ENCODE measurements at regions not wholly inside any gene's neighbourhood (a gene's known extent, or its start where the extent isn't known, plus 50 kb on each side); places are given as distances from the start of the nearest gene placed in this dataset.

DNA sequence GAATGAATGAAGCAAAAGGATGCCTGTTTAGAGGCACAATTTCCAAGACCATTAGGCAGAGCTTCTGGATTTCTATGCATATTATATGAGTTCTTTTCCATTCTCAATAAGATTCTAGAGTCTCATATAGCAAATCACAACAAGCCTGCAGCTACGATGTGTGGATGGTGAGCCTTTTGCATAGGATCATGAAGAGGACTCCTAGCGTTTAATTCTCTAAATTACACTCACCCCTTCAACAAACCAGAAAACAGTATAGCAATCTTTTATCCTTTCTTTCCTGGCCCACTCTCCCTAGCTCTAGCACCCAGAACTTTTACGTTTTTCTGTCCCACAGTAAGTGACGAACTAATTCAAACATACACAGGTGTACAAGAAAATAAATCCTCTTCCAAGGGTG lies 293.1 kb upstream of the KLHL29 start:
- DNase-seq (ENCODE audit: low spot score): no peak

- DNase-seq (ENCODE audit: low spot score): no peak
Observed at GRCh38 chr2:23092831-23093230, 292.1 kb upstream of the KLHL29 start.

DNA sequence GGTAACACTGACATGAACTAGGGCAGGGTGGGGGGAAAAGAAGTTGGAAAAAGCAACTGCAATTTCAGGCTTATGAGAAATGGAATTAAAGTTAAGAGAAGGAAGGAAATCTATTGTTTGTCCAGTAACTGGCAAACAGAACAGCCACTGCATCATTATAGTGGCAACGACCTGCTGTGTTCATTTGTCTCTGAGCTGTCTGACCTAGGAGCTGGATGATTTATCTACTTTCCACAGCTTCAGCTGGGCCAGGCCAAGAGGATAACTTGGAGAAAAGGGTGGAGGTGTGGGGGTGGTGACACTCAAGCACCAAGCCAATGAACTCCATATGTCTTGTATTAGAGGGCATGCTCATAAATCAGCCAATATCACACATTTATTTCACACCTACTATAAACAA lies 291.5 kb upstream of the KLHL29 start:
- no peak for DNase-seq (ENCODE audit: low spot score)

DNA sequence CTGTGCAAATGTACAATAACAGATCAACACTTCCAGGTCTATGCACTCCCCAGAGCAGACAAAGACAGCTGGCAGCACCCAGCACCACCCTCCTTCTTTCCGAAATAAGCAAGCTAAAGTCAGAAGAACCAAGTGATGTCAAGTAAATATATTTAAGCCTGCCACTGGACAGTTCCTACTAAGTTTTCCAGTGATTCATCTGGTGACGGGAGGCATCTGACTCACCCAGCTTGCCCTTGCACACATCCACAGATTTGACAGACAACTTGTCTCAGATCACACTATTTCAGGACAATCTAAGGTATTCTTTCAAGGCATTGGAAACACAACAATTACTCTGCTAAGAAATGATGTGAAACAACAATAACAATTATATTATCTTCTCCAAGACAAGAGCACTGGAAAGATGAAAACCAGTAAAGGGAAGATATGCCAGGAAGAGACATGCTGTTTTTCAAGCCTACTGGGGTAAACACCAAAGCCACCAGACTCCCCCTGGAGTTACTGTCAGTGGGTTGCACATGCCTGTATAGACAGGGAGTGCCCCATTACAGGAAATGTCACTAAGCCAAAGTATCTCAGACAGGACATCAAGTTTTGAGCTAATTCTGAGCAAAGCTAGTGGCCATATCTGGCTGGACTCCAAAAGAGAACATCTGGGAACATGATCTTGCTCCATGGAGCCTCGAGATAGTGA lies 287.9 kb upstream of the KLHL29 start:
- no peak for DNase-seq (ENCODE audit: low spot score)

DNA sequence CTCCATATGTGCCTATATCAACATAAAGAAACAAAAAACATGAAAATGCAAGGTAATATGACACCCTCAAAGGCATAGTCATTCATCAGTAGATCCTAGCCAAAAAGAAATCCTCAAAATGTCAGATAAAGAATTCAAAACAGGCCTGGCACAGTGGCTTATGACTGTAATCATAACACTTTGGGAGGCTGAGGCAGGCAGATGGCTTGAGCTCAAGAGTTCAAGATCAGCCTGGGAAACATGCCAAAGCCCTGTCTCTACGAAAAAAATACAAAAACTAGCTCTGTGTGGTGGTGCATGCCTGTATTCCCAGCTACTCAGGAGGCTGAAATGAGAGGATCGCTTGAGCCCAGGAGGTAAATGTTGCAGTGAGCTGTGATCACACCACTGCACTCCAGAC lies 284.6 kb upstream of the KLHL29 start:
- DNase-seq (ENCODE audit: low spot score): no peak

DNA sequence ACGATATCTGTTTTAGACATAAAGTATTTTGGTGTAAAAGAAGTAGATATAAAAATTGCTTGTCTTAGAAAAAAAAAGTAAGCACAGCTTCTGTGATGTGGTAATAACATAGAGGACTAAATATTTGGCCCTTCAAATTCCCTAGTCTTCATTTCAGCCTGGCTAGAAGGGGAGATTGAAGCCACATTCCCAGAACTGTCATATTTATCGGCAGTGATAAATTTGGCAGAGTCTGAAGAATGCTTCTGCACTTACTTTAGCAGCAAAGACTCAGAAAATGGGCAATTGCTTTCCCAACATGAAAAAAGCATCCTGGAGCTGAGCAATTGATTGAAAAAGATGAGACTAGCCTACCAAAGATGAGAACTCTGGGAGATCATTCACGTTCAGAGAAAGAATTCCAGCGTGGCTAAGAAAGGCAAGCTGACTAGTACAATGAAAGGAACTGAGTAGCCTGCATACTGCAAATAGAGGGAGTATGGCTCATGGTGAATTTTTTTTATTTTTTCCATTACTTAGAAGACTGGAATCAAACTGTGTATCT lies 278.7 kb upstream of the KLHL29 start:
- DNase-seq (ENCODE audit: low spot score): no peak

- no peak for DNase-seq (ENCODE audit: low spot score)
Observed at GRCh38 chr2:23107327-23107941, 277.5 kb upstream of the KLHL29 start.

GRCh38 chr2:23111263-23111662 lies 273.7 kb upstream of the KLHL29 start:
- no peak for DNase-seq (ENCODE audit: low spot score)

GRCh38 chr2:23112517-23112916 lies 272.5 kb upstream of the KLHL29 start:
- DNase-seq (ENCODE audit: low spot score): no peak

DNA sequence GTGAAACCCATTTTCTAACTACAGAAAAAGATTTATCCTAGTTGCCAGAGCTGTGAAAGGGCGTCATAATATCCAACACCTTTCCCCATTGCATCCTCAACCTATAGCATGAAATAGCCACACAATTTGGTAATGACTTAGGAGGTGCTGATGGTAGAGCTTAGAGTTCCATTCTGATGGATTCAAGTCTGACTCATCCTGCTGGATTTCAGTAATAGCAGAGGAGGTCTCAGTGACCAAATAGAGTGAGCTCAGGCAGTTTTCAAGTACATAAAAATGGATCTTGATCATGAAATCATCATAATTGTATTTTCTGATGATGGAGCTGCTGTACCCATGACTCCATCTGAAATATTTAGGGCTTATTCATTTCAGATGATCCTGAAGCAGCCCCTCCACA lies 270.7 kb upstream of the KLHL29 start:
- DNase-seq (ENCODE audit: low spot score): no peak

DNA sequence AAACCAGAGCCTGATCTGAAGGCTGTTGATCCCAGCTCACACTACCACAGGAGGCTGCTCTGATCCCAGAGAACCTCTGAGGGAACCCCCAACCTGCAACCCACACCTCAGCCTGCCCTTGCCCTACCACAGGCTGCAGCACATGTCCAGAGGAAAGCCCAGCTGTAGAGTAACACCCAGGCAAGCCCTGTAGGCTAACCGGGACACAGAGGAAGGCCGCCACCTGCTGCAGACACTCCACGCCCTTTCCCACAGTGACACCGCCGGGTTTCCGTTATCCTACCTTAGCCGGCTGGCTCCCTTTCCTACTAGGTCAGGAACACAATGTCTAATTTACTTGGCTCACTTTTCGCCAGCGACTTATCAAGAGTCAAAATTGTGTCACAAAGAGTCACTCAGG lies 266.7 kb upstream of the KLHL29 start:
- DNase-seq (ENCODE audit: low spot score): no peak

DNA sequence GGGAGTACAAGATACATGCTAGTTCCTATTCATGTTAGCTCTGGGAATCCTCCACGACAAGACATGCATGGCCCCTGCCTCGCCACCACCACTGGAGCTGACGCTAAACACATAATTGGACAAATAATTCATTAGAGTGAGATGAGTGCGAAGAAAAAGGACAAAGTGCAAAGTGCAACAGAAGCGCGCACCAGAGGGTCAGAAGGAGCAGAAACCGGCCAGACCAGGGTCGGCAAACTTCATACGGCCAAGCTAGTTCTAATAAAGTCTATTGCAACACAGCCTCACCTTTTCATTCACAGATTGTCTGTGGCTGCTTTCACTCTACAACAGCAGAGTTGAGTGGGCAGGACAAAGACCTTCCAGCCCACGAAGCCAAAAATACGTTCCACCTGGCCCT lies 266.1 kb upstream of the KLHL29 start:
- no peak for DNase-seq (ENCODE audit: low spot score)

DNA sequence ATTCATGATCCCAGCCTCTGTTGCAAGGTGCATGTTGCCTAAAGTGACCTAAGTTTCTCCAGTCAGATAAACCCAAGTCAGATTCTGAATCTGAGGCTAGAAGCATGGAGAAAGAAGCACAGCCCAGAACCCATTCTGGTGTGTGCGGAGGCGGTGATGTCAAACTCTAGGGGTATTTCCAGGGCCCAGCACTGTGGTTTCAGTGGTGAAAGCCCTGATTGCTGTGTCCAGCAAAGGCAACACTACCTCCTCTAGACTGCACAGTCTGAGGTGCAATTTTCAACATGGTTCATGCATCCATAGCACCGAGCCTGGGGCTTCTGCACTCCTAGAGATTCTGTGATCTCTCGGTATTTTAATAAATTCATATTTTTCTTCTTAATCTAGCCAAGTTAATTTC lies 264.8 kb upstream of the KLHL29 start:
- DNase-seq (ENCODE audit: low spot score): no peak

DNA sequence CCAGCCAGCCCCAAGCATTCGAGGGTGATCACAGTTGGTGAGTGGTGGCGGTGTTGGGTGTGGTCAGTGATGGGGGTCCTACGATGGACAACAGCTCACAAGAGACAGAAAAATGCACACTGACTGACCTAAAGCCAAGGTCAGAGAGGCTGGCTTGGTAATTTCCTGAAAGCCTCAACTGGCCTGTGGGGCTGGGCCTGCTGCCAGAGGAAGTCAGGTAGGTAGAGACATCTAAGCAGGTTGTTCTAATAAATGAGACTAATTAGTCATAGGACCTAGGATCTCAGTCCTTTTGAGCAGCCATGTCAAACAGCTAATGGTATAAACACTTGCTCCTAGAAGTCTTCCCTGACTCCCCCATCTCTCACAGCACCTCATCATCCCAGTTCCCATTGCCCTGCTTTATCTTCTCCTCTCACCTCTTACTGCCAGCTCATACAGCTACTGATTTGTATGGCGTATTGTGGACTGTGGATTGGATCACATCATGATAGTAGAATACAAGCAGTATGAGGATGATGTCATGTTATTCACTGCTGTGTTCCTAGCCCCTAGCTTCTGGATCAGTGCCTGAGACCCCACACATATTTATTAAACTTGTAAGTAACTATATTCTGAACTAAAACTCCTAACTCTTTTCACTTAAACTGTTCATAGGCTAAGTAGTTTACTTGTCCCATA lies 262.9 kb upstream of the KLHL29 start:
- DNase-seq (ENCODE audit: low spot score): no peak

DNA sequence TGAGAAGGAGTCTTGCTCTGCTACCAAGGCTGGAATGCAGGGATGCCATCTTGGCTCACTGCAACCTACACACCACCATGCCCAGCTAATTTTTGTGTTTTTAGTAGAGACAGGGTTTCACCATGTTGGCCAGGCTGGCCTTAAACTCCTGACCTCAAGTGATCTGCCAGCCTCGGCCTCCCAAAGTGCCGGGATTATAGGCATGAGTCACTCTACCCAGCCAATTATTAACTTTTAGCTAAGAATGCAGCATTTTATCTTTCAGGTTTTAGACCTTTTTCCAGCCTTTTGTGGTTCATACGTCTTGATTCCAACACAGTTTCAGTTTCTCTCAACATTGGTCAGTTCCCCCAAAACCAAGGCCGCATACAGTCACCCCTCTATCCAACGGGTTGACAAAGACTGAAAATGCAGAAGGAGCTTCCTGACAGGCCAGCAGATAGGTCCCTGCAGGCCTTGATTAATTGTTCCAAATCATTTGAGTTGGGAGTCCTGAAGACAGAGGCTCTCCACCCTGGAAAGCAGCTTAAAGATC lies 262.2 kb upstream of the KLHL29 start:
- no peak for DNase-seq (ENCODE audit: low spot score)

DNA sequence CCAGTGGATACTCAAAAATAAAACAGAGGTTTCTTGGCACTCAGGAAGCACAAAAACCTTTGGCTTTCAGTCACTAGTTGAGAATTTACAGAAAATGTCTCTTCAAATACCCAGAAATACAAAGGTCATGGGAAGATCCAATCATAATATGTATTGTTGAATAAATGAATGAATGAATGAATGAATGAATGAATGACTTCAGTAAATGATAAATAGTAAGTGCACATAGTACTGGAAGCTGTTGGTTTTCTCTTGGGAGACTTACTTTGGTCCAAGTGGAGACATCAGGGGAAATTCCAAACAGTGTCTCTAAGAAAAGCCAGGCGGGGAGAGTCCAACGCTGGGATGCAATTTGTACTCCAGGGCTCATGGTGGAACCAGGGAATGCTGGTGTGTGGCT lies 261.3 kb upstream of the KLHL29 start:
- DNase-seq (ENCODE audit: low spot score): no peak

GRCh38 chr2:23124214-23124750 lies 260.7 kb upstream of the KLHL29 start:
- DNase-seq (ENCODE audit: low spot score): no peak

DNA sequence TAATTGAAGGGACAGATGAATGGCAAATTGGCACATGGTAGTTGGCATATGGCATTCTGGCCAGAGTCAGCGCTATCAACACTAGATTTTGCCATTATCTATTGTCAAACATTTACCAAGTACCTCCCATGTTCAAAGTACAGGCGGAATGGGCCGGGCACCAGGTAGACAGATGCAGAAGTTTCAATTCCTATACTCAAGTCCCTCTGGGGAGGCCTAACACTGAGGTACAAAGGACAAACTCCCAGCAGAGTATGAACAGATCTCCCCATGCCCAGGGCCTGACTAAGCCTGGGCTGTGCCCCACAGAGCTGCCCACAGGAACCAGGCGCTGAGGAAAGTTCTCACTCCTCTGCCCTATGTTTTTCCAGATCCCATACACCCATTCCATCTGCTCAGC lies 257.5 kb upstream of the KLHL29 start:
- DNase-seq (ENCODE audit: low spot score): no peak

- no peak for DNase-seq (ENCODE audit: low spot score)
Observed at GRCh38 chr2:23128684-23129292, 256.2 kb upstream of the KLHL29 start.

DNA sequence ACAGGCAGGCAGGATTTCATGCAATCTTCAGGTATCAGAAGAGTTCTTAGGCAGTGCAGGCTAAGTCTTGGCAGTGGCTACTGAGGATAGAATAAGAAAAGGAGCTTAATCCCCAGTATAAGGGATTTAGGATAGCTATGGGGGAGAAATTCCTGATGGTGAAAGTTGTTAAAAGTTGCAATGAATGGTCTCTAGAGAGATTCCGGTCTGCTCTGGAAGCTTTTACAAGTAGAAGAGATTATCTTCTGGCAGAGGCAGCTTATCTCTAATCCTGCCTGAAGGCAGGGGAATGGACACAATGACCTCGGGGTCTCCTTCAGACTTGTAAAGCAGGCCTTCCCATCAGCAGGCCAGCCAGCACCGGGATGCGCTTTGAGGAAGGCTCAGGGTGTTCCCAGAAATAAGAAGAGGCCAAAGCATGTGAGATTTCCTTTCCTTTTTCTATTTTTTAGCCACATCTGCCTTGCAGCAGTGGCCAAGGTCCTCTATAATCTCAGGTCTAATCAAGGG lies 253.9 kb upstream of the KLHL29 start:
- no peak for DNase-seq (ENCODE audit: low spot score)

- DNase-seq (ENCODE audit: low spot score): no peak
Observed at GRCh38 chr2:23132000-23132399, 253.0 kb upstream of the KLHL29 start.
